Ovary (tissue), 7 donors: ENCODE measurements at regions not wholly inside any gene's neighbourhood (a gene's known extent, or its start where the extent isn't known, plus 50 kb on each side); places are given as distances from the start of the nearest gene placed in this dataset.

Experiments used
- DNase-seq, 5 donors: peaks; one replicate each; pipeline ENCODE4 v3.0.0-alpha.2; 2019 to 2020
- H3K27ac ChIP-seq, 2 donors: fragments of 200-600 bp; one replicate each; pipeline versions ENCODE4 v1.5.1 to v1.8.0; 2019 to 2022
- H3K27me3 ChIP-seq: fragments of 200-600 bp; one replicate; pipeline ENCODE4 v1.8.0; 2022
- H3K36me3 ChIP-seq: fragments of 200-600 bp; sonication (generic); one replicate; pipeline ENCODE4 v1.5.1; 2019
- H3K4me1 ChIP-seq: one replicate; pipeline ENCODE4 v1.8.1; 2013; ENCODE audit warnings: mild to moderate bottlenecking, moderate library complexity; ENCODE audit not compliant: insufficient read depth
- H3K4me3 ChIP-seq: fragments of 200-600 bp; sonication (generic); one replicate; pipeline ENCODE4 v1.5.1; 2017
- H3K9me3 ChIP-seq, 2 donors: fragments of 200-600 bp in 1 of 2; sonication (generic) in 1 of 2; one replicate each; pipeline versions ENCODE4 v1.5.1 to v1.8.1; 2013 to 2019; ENCODE audit warnings: mild to moderate bottlenecking in 1 of 2, moderate library complexity in 1 of 2
- EP300 ChIP-seq: sonication (generic); formaldehyde crosslinking; IDR thresholded peaks from one replicate; pipeline ENCODE4 v1.6.1; 2017; ENCODE audit warnings: antibody characterized with exemption
- POLR2A ChIP-seq: fragments of 450-650 bp; IDR thresholded peaks from one replicate; pipeline ENCODE4 v1.6.1; 2017; ENCODE audit warnings: antibody characterized with exemption, mild to moderate bottlenecking, moderate library complexity
- WGBS, 3 donors: extraction: QIAGEN DNeasy Blood & Tissue Kit in 1 of 3; methylation state at CpG; one replicate each; pipeline versions ENCODE4 v1.1.5 to v1.1.7; 2013 to 2017; 5-methylcytosine and 5-hydroxymethylcytosine counted together
- intact Hi-C, 4 donors: fragments of 100-400 bp; cut with DNase I; formaldehyde crosslinking; loops; one replicate each; pipeline versions ENCODE4 v1.11.0 to v1.15.1; 2022 to 2023
- TF ChIP-seq, protein P1 (sequence below), 3 donors: fragments of 450-650 bp in 2 of 3; fragments of 200-600 bp in 1 of 3; IDR thresholded peaks; one replicate each; pipeline versions ENCODE4 v1.5.1 to v1.8.0; 2016 to 2022; ENCODE audit warnings: antibody characterized with exemption in 3 of 3, mild to moderate bottlenecking in 1 of 3
- donor health status: DM: no; HTN: no; CAD: no; lungs with moderate emphysema.
- donor health status: DM: no; HTN: no; CAD: no.
- donor health status: Bipolar disorder and iron deficiency.
- donor health status: DM: no; HTN: no; CAD: no.
- donor health status: DM: yes; HTN: yes; CAD: no.

DNA sequence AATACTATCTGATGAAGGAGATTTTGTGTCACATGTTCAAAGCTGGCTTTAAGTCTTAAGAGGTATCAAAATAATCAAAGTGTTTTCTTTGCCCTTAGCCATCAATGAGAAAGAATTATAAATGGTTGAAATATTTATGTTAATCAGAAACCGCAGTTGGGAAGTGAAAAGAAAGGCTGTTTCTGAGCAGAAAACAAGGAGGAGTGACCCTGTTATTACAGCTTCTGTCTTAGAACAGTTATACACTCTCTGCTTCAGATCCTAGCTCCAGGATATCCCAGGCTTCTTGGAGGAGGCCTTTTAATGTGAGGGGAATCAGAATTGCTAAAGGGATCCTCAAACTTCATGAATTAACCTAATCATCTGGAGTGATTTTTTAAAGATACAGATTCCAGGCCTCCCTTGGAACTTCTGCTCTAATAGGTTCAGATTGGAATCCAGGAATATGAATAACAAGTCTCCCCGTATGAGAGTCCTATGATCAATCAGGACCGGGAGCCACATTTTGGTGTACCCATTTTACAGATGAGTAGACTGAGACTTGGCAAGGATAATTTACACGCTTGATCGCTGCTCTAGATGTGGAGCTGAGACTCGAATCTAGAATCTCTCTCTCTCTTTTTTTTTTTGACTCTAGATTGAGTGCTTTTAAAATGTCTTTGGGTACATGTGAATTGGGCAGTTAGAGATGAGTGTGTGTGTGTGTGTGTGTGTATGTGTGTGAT, 50.8 kb upstream of the JAG1 start:
- Histone ChIP-seq H3K27ac (no peak overlapping the region), H3K4me3 (no peak overlapping the region), H3K4me1 (peaks cover 5% of the 10 kb centered on the region), H3K27me3 (no peaks in the 10 kb centered on the region), H3K36me3 (no peaks in the 10 kb centered on the region), H3K9me3 (no peaks in the 10 kb centered on the region)
- 87 to 91% (median 89%) methylated on average over 6 of the region's 6 CpGs for WGBS, 3 donors
- TF ChIP-seq EP300 (no peak), POLR2A (no peak)
- TF ChIP-seq, protein P1, sequence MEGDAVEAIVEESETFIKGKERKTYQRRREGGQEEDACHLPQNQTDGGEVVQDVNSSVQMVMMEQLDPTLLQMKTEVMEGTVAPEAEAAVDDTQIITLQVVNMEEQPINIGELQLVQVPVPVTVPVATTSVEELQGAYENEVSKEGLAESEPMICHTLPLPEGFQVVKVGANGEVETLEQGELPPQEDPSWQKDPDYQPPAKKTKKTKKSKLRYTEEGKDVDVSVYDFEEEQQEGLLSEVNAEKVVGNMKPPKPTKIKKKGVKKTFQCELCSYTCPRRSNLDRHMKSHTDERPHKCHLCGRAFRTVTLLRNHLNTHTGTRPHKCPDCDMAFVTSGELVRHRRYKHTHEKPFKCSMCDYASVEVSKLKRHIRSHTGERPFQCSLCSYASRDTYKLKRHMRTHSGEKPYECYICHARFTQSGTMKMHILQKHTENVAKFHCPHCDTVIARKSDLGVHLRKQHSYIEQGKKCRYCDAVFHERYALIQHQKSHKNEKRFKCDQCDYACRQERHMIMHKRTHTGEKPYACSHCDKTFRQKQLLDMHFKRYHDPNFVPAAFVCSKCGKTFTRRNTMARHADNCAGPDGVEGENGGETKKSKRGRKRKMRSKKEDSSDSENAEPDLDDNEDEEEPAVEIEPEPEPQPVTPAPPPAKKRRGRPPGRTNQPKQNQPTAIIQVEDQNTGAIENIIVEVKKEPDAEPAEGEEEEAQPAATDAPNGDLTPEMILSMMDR (IDR thresholded peaks at IDR 0.05) = no peak
- DNase-seq = no peak
- intact Hi-C loops = no loop called here

DNA sequence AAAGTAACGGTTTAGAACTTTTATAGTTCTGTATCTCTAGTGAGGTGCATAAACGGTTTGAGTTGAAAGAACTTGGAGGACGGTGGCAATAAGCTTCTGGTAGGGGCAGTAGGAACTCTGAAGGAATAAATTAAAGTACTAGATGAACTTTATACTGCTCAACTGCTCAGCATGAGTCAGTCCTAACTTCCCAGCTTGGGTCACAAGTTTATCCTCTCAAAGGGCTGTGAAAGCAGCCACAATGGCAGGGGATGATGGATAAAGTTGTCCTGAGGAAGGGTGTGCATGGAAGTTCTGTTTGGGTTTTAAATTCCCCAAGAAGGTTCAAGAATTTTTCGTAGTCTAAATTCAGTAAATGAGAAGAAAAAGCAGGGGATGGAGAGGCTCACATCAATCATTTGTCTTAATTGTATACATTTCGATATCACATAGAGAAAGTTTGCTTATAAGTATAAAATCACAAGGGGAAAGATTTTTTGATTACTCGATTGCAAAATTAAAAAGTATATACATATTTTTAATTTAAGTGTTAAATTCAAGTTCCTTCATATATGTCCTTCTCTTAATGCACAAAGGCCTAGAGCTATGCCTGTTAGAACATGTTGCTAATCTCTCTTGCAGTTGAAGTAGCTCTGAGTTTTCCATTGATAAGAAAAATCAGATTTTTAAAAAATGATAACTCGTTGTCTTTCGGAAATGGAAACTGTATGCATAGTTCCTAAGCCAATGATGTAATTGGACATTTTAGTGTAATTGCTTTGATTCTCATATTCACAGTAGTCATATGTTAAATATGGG, 55.3 kb upstream of the JAG1 start:
- H3K4me3 ChIP-seq = no peak overlapping the region
- no peak overlapping the region for H3K27ac ChIP-seq
- H3K4me1 ChIP-seq = no peaks in the 10 kb centered on the region
- 85% methylated on average over 8 of the region's 8 CpGs for WGBS, 3 donors
- H3K9me3 ChIP-seq = no peaks in the 10 kb centered on the region
- intact Hi-C loops = no loop called here
- TF ChIP-seq EP300 (no peak), POLR2A (no peak)
- TF ChIP-seq, protein P1 (IDR thresholded peaks at IDR 0.05) = no peak
- H3K36me3 ChIP-seq = no peaks in the 10 kb centered on the region
- no peak for DNase-seq
- H3K27me3 ChIP-seq = no peaks in the 10 kb centered on the region

DNA sequence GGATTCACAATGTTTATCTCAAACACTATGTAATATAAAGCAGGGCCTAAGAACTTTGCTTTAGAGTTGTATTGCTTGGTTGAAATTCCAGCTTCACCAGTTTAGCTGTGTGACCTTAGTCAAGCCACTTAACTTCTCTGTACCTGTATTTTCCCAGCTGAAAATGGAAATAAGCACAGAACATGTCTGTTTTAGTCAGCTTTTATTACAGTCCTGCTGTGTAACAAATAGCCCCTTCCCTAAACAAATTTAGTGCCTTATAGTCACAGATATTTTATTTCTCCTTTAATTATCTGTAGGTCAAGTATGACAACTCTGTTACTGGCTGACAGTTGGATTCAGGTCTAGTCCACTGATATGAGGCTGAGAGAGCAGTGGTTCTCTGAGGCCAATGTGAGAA, 56.0 kb upstream of the JAG1 start:
- TF ChIP-seq, protein P1 (IDR thresholded peaks at IDR 0.05) = no peak
- TF ChIP-seq EP300 (no peak), POLR2A (no peak)
- H3K27me3 ChIP-seq = no peaks in the 10 kb centered on the region
- H3K4me1 ChIP-seq = no peaks in the 10 kb centered on the region
- DNase-seq = no peak
- H3K9me3 ChIP-seq = no peaks in the 10 kb centered on the region
- intact Hi-C loops = no loop called here
- no peaks in the 10 kb centered on the region for H3K36me3 ChIP-seq
- H3K4me3 ChIP-seq = no peak overlapping the region
- H3K27ac ChIP-seq = no peak overlapping the region

DNA sequence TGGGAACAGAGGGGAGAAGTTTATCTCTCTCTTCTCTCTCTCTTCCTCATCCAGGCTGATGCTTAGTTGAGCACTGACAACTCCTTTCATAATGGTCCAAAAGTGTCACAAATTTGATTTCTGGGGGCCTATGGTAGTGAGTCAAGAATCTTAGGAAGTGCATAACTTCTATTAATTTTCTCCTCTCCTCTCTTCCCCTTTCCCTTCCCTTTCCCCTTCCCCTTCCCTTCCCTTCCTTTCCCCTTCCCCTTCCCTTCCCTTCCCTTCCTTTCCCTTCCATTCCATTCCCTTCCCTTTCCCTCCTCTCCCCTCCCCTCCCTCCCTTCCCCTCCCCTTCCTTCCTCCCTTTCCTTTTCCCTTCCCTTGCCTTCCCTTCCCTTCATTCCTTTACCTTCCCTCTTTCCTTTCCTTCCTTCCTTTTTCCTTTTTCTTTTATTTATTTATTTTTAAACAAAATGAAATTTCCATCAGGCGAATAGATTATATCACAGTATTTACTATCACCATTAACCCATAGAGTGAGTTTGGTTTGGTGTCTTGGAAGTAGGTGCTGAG, 56.9 kb upstream of the JAG1 start:
- intact Hi-C loops = no loop called here
- WGBS, 3 donors = 80 to 97% (median 88%) methylated on average over 1 of the region's 1 CpG
- Histone ChIP-seq H3K4me3 (no peak overlapping the region), H3K36me3 (no peaks in the 10 kb centered on the region), H3K27ac (no peak overlapping the region), H3K4me1 (no peaks in the 10 kb centered on the region), H3K9me3 (no peaks in the 10 kb centered on the region), H3K27me3 (no peaks in the 10 kb centered on the region)
- TF ChIP-seq, protein P1 (IDR thresholded peaks at IDR 0.05) = no peak
- TF ChIP-seq EP300 (no peak), POLR2A (no peak)
- DNase-seq = no peak
